Neutrophil (primary cell): ENCODE measurements at regions not wholly inside any gene's neighbourhood (a gene's known extent, or its start where the extent isn't known, plus 50 kb on each side); places are given as distances from the start of the nearest gene placed in this dataset.

Source experiments
- H3K27ac ChIP-seq: fragments of 200-600 bp; sonication (generic); 2 replicates; pipeline ENCODE4 v1.5.1; 2016; ENCODE audit warnings: mild to moderate bottlenecking, moderate library complexity
- H3K27me3 ChIP-seq: fragments of 200-600 bp; sonication (generic); 2 replicates; pipeline ENCODE4 v1.6.0; 2016; ENCODE audit warnings: mild to moderate bottlenecking
- H3K36me3 ChIP-seq: fragments of 200-600 bp; sonication (generic); 2 replicates; pipeline ENCODE4 v1.5.1; 2017
- H3K4me1 ChIP-seq, 2 experiments: fragments of 200-600 bp in 1 of 2; sonication (generic) in 1 of 2; 1 replicate in 1 of 2; 2 replicates in 1 of 2; pipeline versions ENCODE4 v1.5.1 to v1.6.1; 2013 to 2016; ENCODE audit warnings: low read depth in 1 of 2, low read length in 1 of 2, mild to moderate bottlenecking in 1 of 2, moderate library complexity in 1 of 2; ENCODE audit not compliant: control insufficient read depth in 1 of 2, insufficient read depth in 1 of 2
- H3K4me3 ChIP-seq, 2 experiments: fragments of 200-600 bp in 1 of 2; sonication (generic) in 1 of 2; 1 replicate in 1 of 2; 2 replicates in 1 of 2; pipeline ENCODE4 v1.5.1; 2013 to 2016; ENCODE audit warnings: low read depth in 1 of 2, low read length in 1 of 2, mild to moderate bottlenecking in 1 of 2, moderate library complexity in 1 of 2
- H3K9me3 ChIP-seq: fragments of 200-600 bp; sonication (generic); 2 replicates; pipeline ENCODE4 v1.5.1; 2016
- TF ChIP-seq, protein P1 (sequence below): fragments of 200-600 bp; sonication (generic); IDR thresholded peaks from 2 replicates; pipeline ENCODE4 v1.5.1; 2016; ENCODE audit warnings: antibody characterized with exemption

DNA sequence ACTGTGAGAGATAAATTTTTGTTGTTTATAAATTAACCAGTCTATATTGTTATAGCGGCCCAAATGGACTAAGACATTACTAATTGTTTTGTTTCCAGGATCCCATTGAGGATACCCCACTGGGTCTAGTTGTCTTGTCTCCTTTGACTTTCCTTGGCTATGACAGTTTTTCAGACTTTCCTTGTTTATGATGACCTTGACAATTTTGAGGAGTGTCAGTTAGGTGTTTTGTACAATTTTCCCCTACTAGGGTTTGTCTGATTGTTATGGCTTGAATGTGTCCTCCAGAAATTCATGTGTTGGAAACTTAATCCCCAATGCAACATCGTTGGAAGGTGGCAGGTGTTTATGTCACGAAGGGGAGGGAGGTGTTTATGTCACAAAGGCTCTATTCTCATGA is 89.6 kb upstream of the PITX2 start:
- H3K27ac ChIP-seq = no peak overlapping the region
- no peaks in the 10 kb centered on the region for H3K9me3 ChIP-seq
- no peak overlapping the region for H3K4me3 ChIP-seq
- no peaks in the 10 kb centered on the region for H3K4me1 ChIP-seq
- H3K27me3 ChIP-seq = no peaks in the 10 kb centered on the region
- TF ChIP-seq, protein P1, sequence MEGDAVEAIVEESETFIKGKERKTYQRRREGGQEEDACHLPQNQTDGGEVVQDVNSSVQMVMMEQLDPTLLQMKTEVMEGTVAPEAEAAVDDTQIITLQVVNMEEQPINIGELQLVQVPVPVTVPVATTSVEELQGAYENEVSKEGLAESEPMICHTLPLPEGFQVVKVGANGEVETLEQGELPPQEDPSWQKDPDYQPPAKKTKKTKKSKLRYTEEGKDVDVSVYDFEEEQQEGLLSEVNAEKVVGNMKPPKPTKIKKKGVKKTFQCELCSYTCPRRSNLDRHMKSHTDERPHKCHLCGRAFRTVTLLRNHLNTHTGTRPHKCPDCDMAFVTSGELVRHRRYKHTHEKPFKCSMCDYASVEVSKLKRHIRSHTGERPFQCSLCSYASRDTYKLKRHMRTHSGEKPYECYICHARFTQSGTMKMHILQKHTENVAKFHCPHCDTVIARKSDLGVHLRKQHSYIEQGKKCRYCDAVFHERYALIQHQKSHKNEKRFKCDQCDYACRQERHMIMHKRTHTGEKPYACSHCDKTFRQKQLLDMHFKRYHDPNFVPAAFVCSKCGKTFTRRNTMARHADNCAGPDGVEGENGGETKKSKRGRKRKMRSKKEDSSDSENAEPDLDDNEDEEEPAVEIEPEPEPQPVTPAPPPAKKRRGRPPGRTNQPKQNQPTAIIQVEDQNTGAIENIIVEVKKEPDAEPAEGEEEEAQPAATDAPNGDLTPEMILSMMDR = no peak
- H3K36me3 ChIP-seq = no peaks in the 10 kb centered on the region

DNA sequence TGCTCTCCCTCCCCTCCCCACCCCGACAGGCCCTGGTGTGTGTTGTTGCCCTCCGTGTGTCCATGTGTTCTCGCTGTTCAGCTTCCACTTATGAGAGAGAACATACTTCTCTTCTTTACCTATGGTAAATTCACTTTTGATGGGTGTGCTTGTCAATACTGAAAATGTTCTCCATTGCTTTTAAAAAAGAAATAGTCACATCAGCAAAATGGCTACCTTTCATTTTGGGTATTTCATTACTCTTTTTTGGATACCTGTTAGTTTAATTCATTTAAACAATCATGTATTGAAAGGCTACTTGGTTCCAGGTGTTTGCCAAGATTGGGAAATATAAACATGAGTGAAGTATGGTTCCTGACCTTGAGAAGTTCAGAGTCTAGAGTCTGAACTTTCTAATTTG is 107.4 kb upstream of the PITX2 start:
- no peaks in the 10 kb centered on the region for H3K4me1 ChIP-seq
- no peak overlapping the region for H3K27ac ChIP-seq
- no peak overlapping the region for H3K4me3 ChIP-seq
- H3K27me3 ChIP-seq = no peaks in the 10 kb centered on the region
- no peaks in the 10 kb centered on the region for H3K36me3 ChIP-seq
- TF ChIP-seq, protein P1 = no peak
- H3K9me3 ChIP-seq = no peaks in the 10 kb centered on the region

DNA sequence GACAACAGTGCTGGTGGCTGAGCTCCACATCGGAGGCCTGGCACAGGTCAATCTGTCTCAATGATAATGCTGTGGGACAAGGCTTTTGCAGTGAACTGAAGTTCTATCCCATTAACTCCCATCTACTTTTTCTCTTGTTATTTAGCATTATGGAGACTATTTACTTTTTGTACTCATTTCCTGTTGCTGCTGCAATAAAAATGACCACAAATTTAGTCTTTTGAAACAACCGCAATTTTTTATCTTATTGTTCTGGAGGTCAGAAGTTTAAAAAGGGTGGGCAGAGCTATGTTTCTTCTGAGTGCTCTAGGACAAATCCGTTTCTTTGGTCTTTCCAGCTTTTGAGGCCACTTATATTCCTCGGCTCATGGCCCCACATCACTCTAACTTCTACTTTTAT is 111.0 kb upstream of the PITX2 start:
- no peaks in the 10 kb centered on the region for H3K4me1 ChIP-seq
- H3K36me3 ChIP-seq = no peaks in the 10 kb centered on the region
- TF ChIP-seq, protein P1 = no peak
- H3K27ac ChIP-seq = no peak overlapping the region
- H3K4me3 ChIP-seq = no peak overlapping the region
- no peaks in the 10 kb centered on the region for H3K9me3 ChIP-seq
- H3K27me3 ChIP-seq = no peaks in the 10 kb centered on the region

DNA sequence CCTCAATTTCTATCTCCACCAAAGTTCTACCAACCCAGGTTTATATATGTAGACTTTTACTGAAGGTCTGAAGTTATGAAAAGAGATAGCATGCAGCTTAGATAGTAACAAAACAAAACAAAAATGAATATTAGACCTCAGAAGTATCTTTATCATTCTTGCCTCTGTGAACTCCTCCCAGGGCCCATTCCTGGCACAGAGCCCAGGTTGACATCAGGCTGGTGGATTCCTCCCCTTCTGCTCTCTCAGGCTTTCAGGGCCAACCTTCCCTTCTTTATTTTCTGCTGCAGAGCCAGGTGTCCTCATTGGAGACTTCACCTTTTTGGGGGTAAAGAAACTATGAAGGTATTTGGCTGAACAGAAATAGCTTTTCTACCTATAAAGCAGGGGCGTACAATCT is 112.8 kb upstream of the PITX2 start:
- Histone ChIP-seq H3K4me3 (no peak overlapping the region), H3K9me3 (no peaks in the 10 kb centered on the region), H3K4me1 (no peaks in the 10 kb centered on the region), H3K27me3 (no peaks in the 10 kb centered on the region), H3K27ac (no peak overlapping the region), H3K36me3 (no peaks in the 10 kb centered on the region)
- TF ChIP-seq, protein P1 = no peak

DNA sequence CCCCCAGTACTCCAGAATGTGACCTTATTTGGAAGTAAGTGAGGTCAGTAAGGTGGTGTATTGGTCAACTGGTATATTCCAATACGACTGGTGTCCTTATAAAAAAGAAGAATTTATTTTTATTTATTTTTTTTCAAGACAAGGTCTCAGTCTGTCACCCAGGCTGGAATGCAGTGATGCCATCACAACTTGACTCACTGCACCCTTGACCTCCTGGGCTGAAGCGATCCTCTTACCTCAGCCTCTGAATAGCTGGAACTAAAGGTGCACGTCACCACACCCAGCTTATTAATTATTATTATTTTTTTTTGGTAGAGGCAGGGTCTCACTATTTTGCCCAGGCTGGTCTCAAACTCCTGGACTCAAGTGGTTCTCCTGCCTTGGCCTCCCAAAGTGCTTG is 115.1 kb upstream of the PITX2 start:
- TF ChIP-seq, protein P1 = no peak
- Histone ChIP-seq H3K4me1 (no peaks in the 10 kb centered on the region), H3K27ac (no peak overlapping the region)

DNA sequence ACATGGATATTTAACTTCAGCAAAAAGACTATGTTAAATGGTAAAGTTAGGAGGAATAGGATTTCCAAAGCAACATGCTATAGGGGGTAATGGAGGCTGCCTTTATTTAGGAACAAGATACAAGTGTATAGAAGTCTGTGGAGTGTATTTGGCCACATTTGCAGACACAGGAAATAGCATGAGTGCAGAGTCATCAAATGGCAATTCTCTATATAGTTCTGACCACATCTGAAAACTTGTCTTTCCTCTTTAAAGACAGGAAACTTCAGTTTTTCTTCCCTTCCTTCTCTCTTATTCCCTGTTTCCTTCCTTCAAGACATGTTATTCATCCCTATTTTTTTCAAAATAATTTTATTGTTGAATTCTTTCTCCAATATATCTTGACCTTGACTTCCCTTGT is 119.3 kb upstream of the PITX2 start:
- H3K9me3 ChIP-seq = no peaks in the 10 kb centered on the region
- no peak overlapping the region for H3K4me3 ChIP-seq
- H3K27ac ChIP-seq = no peak overlapping the region
- no peaks in the 10 kb centered on the region for H3K27me3 ChIP-seq
- H3K4me1 ChIP-seq = no peaks in the 10 kb centered on the region
- TF ChIP-seq, protein P1 = no peak
- H3K36me3 ChIP-seq = no peaks in the 10 kb centered on the region

More for the DNA sequence above, 115.1 kb upstream of the PITX2 start:
- Histone ChIP-seq H3K4me3 (no peak overlapping the region), H3K9me3 (no peaks in the 10 kb centered on the region), H3K36me3 (no peaks in the 10 kb centered on the region), H3K27me3 (no peaks in the 10 kb centered on the region)
